ENCODE measurements at regions not wholly inside any gene's neighbourhood (a gene's known extent, or its start where the extent isn't known, plus 50 kb on each side); places are given as distances from the start of the nearest gene placed in this dataset.

DNA sequence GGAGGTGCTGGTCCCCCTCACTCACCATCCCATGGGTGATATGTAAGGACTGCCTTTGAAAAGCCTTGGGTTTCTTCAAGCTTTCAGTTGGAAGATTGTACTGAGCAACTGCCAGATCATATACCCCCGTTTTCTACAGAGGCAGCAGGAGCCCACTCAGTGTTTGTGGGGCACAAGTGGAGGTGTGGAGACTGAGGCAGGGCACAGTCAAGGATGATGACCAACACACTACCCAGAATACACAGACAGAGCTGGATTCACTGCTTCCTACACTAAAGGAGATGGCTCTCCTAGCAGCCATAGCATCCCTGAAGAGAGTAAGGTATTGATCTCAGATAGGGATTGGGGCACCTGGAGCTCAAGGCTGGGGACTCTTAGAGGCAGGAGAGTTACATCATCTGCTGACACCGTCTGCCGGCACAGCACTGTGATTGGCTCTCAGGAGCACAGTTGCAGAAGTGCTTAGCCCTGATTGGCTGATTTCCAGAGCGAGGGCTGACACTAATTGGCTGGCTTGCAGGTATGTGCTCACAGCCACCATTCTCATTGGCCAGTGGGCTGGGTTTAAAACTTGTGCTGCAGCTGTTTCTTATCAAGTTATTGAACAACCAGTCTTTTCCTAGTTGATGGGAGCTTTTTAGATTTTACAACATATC lies 77.9 kb upstream of the PFKP start:
- no peak overlapping the region for H3K27ac Mint-ChIP-seq
- no peaks in the 10 kb centered on the region for H3K36me3 Mint-ChIP-seq (ENCODE audit: insufficient read depth)
- DNase-seq (ENCODE audit: low spot score, unreplicated experiment) = no peak
- H3K9me3 Mint-ChIP-seq (ENCODE audit: low read depth) = no peaks in the 10 kb centered on the region
- peaks cover 20% of the 10 kb centered on the region for H3K4me1 Mint-ChIP-seq (ENCODE audit: low read depth)
- H3K27me3 Mint-ChIP-seq = peaks cover 8% of the 10 kb centered on the region
- H3K4me3 Mint-ChIP-seq (ENCODE audit: low read depth) = no peak overlapping the region
- TF ChIP-seq, protein P1, sequence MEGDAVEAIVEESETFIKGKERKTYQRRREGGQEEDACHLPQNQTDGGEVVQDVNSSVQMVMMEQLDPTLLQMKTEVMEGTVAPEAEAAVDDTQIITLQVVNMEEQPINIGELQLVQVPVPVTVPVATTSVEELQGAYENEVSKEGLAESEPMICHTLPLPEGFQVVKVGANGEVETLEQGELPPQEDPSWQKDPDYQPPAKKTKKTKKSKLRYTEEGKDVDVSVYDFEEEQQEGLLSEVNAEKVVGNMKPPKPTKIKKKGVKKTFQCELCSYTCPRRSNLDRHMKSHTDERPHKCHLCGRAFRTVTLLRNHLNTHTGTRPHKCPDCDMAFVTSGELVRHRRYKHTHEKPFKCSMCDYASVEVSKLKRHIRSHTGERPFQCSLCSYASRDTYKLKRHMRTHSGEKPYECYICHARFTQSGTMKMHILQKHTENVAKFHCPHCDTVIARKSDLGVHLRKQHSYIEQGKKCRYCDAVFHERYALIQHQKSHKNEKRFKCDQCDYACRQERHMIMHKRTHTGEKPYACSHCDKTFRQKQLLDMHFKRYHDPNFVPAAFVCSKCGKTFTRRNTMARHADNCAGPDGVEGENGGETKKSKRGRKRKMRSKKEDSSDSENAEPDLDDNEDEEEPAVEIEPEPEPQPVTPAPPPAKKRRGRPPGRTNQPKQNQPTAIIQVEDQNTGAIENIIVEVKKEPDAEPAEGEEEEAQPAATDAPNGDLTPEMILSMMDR (IDR thresholded peaks at IDR 0.05; ENCODE audit: unreplicated experiment) = no peak

DNA sequence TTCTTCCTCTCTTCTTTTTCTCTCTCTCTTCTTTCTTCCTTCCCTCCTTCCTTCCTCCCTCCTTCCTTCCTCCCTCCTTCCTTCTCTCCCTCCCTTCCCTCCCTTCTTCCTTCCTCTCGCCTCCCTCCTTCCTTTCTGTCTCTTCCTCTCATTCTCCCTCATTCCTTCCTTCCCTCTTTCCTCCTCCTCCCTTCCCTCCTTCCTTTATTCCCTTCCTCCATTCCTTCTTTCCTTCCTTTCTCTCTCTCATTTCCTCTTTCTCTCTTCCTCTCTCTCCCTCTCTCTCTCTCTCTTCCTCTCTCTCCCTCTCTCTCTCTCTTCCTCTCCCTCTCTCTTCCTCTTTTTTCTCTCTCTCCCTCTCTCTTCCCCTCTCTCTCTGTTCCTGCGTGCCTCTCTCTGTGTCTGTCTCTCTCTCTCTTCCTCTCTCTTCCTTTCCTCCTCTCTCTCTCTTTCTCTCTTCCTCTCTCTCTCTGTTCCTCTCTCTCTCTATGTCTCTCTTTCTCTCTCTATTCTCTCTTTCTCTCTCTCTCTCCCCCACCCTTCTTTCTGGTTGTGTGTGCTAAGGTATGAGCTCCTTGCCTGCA lies 80.1 kb upstream of the PFKP start:
- H3K9me3 Mint-ChIP-seq (ENCODE audit: low read depth) = no peaks in the 10 kb centered on the region
- no peak overlapping the region for H3K4me3 Mint-ChIP-seq (ENCODE audit: low read depth)
- DNase-seq (ENCODE audit: low spot score, unreplicated experiment) = no peak
- peaks cover 19% of the 10 kb centered on the region for H3K4me1 Mint-ChIP-seq (ENCODE audit: low read depth)
- TF ChIP-seq, protein P1 (IDR thresholded peaks at IDR 0.05; ENCODE audit: unreplicated experiment) = no peak
- H3K27me3 Mint-ChIP-seq = peaks cover 8% of the 10 kb centered on the region
- H3K27ac Mint-ChIP-seq = peak overlapping the region; percentile 69
- H3K36me3 Mint-ChIP-seq (ENCODE audit: insufficient read depth) = no peaks in the 10 kb centered on the region

DNA sequence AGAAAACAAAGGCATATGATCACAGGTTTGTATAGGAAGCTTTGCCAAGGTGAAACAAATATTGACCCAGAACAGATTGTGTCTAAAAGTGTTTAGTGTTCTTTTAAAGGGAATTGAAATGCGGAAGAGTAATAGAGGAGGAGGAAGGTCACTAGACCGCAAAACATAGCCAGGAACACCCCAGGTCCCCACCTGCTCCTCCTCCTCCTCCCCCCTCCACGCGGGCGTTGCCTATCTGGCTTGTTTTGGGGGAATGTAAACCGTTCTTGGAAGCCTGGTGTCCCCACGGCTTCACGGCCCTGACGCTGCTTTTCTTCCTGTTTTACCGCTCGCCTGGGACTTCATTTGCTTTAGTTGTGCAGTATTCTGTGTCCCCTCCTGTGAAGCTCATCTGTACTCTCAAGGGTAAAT lies 81.0 kb upstream of the PFKP start:
- no peak for DNase-seq (ENCODE audit: low spot score, unreplicated experiment)
- Mint-ChIP-seq H3K9me3 (ENCODE audit: low read depth) (no peaks in the 10 kb centered on the region), H3K4me1 (ENCODE audit: low read depth) (peaks cover 17% of the 10 kb centered on the region), H3K4me3 (ENCODE audit: low read depth) (no peak overlapping the region), H3K27ac (peak overlapping the region; percentile 76), H3K36me3 (ENCODE audit: insufficient read depth) (no peaks in the 10 kb centered on the region), H3K27me3 (peaks cover 8% of the 10 kb centered on the region)
- TF ChIP-seq, protein P1 (IDR thresholded peaks at IDR 0.05; ENCODE audit: unreplicated experiment) = no peak

DNA sequence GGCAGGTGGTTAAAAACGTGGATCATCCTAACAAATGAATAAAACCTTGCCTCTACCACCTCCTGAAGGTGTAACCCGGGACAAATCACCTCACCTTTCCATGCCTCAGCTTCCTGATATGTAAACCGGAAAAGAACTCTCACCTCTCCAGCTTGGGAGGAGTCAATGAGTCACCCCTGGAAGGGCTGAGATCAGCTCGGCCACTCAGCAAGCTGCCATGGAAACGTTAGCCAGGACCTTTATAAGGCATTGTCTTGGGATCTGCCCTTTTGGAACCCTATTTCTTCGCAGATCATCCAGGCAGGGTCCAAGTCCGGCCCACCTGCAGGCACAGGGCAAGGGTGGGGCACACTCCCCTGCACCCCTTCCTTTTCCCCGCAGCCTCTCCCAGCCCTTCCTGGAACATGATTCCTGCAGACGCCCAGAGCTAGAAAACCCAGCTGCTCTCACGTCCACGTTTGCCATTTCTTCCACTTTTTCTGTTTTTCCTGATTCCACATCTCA lies 81.6 kb upstream of the PFKP start:
- Mint-ChIP-seq H3K4me3 (ENCODE audit: low read depth) (no peak overlapping the region), H3K9me3 (ENCODE audit: low read depth) (no peaks in the 10 kb centered on the region), H3K4me1 (ENCODE audit: low read depth) (peaks cover 14% of the 10 kb centered on the region), H3K27me3 (peaks cover 8% of the 10 kb centered on the region), H3K36me3 (ENCODE audit: insufficient read depth) (no peaks in the 10 kb centered on the region), H3K27ac (no peak overlapping the region)
- no peak for DNase-seq (ENCODE audit: low spot score, unreplicated experiment)
- TF ChIP-seq, protein P1 (IDR thresholded peaks at IDR 0.05; ENCODE audit: unreplicated experiment) = no peak

DNA sequence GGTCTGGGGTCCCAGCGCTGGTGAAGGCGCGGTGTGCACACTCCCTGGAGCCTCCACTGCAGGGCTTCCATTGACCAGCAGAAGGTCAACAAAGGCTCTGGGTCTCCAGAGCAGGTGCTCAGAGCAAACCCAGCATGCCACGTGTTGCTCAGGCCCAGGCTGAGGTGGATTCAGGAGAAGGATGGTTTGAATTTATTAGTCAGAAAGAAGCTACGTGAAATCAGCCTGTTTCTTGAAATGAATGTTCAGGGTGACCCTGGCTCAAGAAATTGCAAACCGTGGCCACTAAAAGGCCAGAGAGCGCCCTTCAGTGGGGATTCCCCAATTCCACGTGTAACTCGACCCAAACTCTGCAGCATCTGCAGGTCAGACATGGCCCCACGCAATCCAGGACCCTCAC lies 82.7 kb upstream of the PFKP start:
- TF ChIP-seq, protein P1 (IDR thresholded peaks at IDR 0.05; ENCODE audit: unreplicated experiment) = no peak
- Mint-ChIP-seq H3K27me3 (peaks cover 8% of the 10 kb centered on the region), H3K4me3 (ENCODE audit: low read depth) (no peak overlapping the region), H3K9me3 (ENCODE audit: low read depth) (no peaks in the 10 kb centered on the region), H3K36me3 (ENCODE audit: insufficient read depth) (no peaks in the 10 kb centered on the region), H3K4me1 (ENCODE audit: low read depth) (peaks cover 13% of the 10 kb centered on the region), H3K27ac (no peak overlapping the region)
- no peak for DNase-seq (ENCODE audit: low spot score, unreplicated experiment)
